WTC11 (cell line): ENCODE measurements at regions not wholly inside any gene's neighbourhood (a gene's known extent, or its start where the extent isn't known, plus 50 kb on each side); places are given as distances from the start of the nearest gene placed in this dataset.

Experiments used
- ATAC-seq: fragments of 200-7000 bp; cut with Tn5 transposase; 2 replicates; pipeline ENCODE4 v1.10.0; 2021; ENCODE audit warnings: mild to moderate bottlenecking, moderate library complexity
- CTCF ChIA-PET: fragments of 300-600 bp; sonication (Branson Sonifier 250); formaldehyde crosslinking; loops from one replicate; lab custom pipeline; 2021; ENCODE audit warnings: antibody characterized with exemption; lab: Charles Lee
- POLR2A ChIA-PET: fragments of 350-600 bp; sonication (Branson Sonifier 250); formaldehyde crosslinking; loops from one replicate; lab custom pipeline; 2021; ENCODE audit warnings: antibody characterized with exemption; lab: Charles Lee
- DNase-seq: peaks from one replicate; pipeline ENCODE4 v3.0.0; 2021; ENCODE audit warnings: low spot score
- H3K27ac Mint-ChIP-seq: 2 replicates; pipeline ENCODE4 v1.8.0; 2021; ENCODE audit warnings: mixed read lengths
- H3K27me3 Mint-ChIP-seq: 2 replicates; pipeline ENCODE4 v1.8.0; 2021; ENCODE audit warnings: low read depth, mild to moderate bottlenecking, moderate library complexity, mixed read lengths
- H3K36me3 Mint-ChIP-seq: 2 replicates; pipeline ENCODE4 v1.8.0; 2021; ENCODE audit warnings: mixed read lengths
- H3K4me1 Mint-ChIP-seq: 2 replicates; pipeline ENCODE4 v1.8.0; 2022; ENCODE audit warnings: mixed read lengths
- H3K4me3 Mint-ChIP-seq: 2 replicates; pipeline ENCODE4 v1.8.0; 2021; ENCODE audit warnings: mild to moderate bottlenecking, moderate library complexity, mixed read lengths
- H3K9me3 Mint-ChIP-seq: 2 replicates; pipeline ENCODE4 v1.8.0; 2021; ENCODE audit warnings: mixed read lengths
- ESRRA ChIP-seq: sonication (generic); formaldehyde crosslinking; IDR thresholded peaks from 2 replicates; pipeline ENCODE4 v1.8.1; 2022; ENCODE audit warnings: mild to moderate bottlenecking, missing genetic modification reagents, borderline replicate concordance
- FOXJ3 ChIP-seq: sonication (generic); formaldehyde crosslinking; IDR thresholded peaks from 2 replicates; pipeline ENCODE4 v1.9.0; 2021; ENCODE audit warnings: missing genetic modification reagents, mild to moderate bottlenecking, borderline replicate concordance
- JUN ChIP-seq: sonication (generic); formaldehyde crosslinking; IDR thresholded peaks from 2 replicates; pipeline ENCODE4 v1.8.0; 2023; ENCODE audit warnings: mild to moderate bottlenecking, missing genetic modification reagents
- NFATC4 ChIP-seq: fragments of 250-450 bp; sonication (Bioruptor Pico); IDR thresholded peaks from 2 replicates; pipeline ENCODE4 v1.9.0; 2021; ENCODE audit warnings: mild to moderate bottlenecking
- TCF7 ChIP-seq: sonication (generic); formaldehyde crosslinking; IDR thresholded peaks from 2 replicates; pipeline ENCODE4 v1.8.0; 2022; ENCODE audit warnings: mild to moderate bottlenecking, low read depth, missing genetic modification reagents, moderate library complexity
- TEAD1 ChIP-seq: sonication (generic); formaldehyde crosslinking; IDR thresholded peaks from 2 replicates; pipeline ENCODE4 v1.8.0; 2022; ENCODE audit warnings: mild to moderate bottlenecking, missing genetic modification reagents
- TF ChIP-seq, protein P1 (sequence below): sonication (generic); formaldehyde crosslinking; IDR thresholded peaks from 2 replicates; pipeline ENCODE4 v1.8.1; 2023; ENCODE audit warnings: mild to moderate bottlenecking, missing genetic modification reagents
- TF ChIP-seq, protein P2 (sequence below): sonication (generic); formaldehyde crosslinking; IDR thresholded peaks from 2 replicates; pipeline ENCODE4 v1.8.0; 2023; ENCODE audit warnings: missing genetic modification reagents
- TF ChIP-seq, protein P3 (sequence below): sonication (generic); formaldehyde crosslinking; conservative IDR thresholded peaks from 2 replicates; pipeline ENCODE4 v1.8.1; 2022; ENCODE audit warnings: mild to moderate bottlenecking, missing genetic modification reagents
- TF ChIP-seq, protein P4 (sequence below): fragments of 250-450 bp; sonication (Bioruptor Pico); IDR thresholded peaks from 2 replicates; pipeline ENCODE4 v1.9.0; 2021; ENCODE audit warnings: mild to moderate bottlenecking
- TF ChIP-seq, protein P5 (sequence below): fragments of 250-450 bp; sonication (Bioruptor Pico); IDR thresholded peaks from 2 replicates; pipeline ENCODE4 v1.9.0; 2021; ENCODE audit warnings: mild to moderate bottlenecking, borderline replicate concordance
- TF ChIP-seq, protein P6 (sequence below): fragments of 250-450 bp; sonication (Bioruptor Pico); IDR thresholded peaks from 2 replicates; pipeline ENCODE4 v1.8.0; 2021; ENCODE audit warnings: mild to moderate bottlenecking
- TF ChIP-seq, protein P7 (sequence below): sonication (generic); formaldehyde crosslinking; IDR thresholded peaks from 2 replicates; pipeline ENCODE4 v1.8.1; 2022; ENCODE audit warnings: mild to moderate bottlenecking, moderate library complexity, missing genetic modification reagents

DNA sequence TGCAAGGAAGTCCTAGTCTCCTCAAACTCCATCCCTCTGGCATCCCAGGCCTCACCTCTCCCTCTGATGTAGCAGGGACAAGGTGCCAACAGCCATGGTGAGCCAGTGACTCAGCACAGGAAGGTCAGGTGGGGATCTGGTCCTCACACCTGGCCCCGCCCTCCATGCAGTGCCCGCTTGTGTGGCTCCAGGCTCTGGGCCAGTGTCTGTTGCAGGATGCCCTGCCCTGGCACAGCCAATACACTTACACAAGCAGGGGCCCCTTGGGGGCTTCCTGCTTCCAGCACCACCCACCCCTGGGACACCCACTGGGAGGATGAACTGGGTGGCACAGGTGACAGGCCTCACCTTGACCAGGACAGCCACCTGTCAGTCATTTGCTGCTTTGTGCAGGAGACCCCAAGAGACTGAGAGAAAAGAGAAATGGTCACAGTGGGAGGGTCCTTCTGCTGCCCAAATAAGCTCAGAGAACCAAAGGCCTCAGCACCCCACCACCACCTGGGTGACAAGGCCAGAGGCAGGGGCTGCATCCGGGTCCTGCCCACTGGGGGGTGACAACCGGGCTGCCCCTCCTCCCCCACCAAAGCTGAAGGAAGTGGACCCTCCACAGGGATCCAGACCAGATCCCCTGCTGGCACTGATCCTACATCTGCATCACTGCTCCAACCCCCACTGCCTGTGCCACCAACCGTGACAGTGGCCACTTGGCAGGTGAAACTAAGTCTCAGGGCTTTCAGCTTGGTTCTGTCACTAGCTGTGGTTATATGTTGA is 658.8 kb upstream of the DEFB115 start (continued):
- TF ChIP-seq, protein P1, sequence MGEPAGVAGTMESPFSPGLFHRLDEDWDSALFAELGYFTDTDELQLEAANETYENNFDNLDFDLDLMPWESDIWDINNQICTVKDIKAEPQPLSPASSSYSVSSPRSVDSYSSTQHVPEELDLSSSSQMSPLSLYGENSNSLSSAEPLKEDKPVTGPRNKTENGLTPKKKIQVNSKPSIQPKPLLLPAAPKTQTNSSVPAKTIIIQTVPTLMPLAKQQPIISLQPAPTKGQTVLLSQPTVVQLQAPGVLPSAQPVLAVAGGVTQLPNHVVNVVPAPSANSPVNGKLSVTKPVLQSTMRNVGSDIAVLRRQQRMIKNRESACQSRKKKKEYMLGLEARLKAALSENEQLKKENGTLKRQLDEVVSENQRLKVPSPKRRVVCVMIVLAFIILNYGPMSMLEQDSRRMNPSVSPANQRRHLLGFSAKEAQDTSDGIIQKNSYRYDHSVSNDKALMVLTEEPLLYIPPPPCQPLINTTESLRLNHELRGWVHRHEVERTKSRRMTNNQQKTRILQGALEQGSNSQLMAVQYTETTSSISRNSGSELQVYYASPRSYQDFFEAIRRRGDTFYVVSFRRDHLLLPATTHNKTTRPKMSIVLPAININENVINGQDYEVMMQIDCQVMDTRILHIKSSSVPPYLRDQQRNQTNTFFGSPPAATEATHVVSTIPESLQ (CRISPR knock-in tag), result no peak
- TF ChIP-seq, protein P2, sequence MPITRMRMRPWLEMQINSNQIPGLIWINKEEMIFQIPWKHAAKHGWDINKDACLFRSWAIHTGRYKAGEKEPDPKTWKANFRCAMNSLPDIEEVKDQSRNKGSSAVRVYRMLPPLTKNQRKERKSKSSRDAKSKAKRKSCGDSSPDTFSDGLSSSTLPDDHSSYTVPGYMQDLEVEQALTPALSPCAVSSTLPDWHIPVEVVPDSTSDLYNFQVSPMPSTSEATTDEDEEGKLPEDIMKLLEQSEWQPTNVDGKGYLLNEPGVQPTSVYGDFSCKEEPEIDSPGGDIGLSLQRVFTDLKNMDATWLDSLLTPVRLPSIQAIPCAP (CRISPR knock-in tag), result no peak

DNA sequence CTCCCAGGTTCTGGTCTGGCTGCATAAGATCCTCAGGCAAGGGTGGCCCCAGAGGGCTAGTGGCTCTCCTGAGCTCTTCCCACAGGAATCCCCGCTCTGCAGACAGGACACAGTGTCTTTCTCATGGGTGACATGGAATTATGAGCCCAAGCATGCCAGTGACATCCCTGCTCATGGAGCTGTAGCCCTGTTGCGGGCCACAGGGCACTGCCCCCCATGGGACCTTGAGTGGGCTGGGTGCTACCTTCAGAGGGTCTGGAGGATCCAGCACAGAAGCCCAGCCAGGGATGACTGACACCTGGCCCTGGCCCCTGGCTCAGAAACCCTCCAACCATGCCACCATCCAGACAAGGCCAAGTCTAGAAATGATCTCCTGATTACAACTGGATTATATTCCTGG is 657.5 kb upstream of the DEFB115 start:
- no peak overlapping the region for H3K4me3 Mint-ChIP-seq
- no peak overlapping the region for H3K27ac Mint-ChIP-seq
- peaks cover 6% of the 10 kb centered on the region for H3K9me3 Mint-ChIP-seq
- no peak for ATAC-seq
- ChIA-PET CTCF (no interaction called here), POLR2A (no interaction called here)
- H3K27me3 Mint-ChIP-seq, result no peaks in the 10 kb centered on the region; the same call in 1 of the 2 replicates
- H3K4me1 Mint-ChIP-seq, result no peaks in the 10 kb centered on the region
- TF ChIP-seq, protein P3, sequence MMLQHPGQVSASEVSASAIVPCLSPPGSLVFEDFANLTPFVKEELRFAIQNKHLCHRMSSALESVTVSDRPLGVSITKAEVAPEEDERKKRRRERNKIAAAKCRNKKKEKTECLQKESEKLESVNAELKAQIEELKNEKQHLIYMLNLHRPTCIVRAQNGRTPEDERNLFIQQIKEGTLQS (CRISPR knock-in tag), result no peak
- no peak for TF ChIP-seq TEAD1
- no peak for TF ChIP-seq JUN
- TF ChIP-seq, protein P4, sequence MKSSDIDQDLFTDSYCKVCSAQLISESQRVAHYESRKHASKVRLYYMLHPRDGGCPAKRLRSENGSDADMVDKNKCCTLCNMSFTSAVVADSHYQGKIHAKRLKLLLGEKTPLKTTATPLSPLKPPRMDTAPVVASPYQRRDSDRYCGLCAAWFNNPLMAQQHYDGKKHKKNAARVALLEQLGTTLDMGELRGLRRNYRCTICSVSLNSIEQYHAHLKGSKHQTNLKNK (CRISPR knock-in tag), result no peak
- TF ChIP-seq ESRRA (CRISPR knock-in tag), result no peak
- no peak for TF ChIP-seq NFATC4 (CRISPR knock-in tag)
- TF ChIP-seq, protein P5, sequence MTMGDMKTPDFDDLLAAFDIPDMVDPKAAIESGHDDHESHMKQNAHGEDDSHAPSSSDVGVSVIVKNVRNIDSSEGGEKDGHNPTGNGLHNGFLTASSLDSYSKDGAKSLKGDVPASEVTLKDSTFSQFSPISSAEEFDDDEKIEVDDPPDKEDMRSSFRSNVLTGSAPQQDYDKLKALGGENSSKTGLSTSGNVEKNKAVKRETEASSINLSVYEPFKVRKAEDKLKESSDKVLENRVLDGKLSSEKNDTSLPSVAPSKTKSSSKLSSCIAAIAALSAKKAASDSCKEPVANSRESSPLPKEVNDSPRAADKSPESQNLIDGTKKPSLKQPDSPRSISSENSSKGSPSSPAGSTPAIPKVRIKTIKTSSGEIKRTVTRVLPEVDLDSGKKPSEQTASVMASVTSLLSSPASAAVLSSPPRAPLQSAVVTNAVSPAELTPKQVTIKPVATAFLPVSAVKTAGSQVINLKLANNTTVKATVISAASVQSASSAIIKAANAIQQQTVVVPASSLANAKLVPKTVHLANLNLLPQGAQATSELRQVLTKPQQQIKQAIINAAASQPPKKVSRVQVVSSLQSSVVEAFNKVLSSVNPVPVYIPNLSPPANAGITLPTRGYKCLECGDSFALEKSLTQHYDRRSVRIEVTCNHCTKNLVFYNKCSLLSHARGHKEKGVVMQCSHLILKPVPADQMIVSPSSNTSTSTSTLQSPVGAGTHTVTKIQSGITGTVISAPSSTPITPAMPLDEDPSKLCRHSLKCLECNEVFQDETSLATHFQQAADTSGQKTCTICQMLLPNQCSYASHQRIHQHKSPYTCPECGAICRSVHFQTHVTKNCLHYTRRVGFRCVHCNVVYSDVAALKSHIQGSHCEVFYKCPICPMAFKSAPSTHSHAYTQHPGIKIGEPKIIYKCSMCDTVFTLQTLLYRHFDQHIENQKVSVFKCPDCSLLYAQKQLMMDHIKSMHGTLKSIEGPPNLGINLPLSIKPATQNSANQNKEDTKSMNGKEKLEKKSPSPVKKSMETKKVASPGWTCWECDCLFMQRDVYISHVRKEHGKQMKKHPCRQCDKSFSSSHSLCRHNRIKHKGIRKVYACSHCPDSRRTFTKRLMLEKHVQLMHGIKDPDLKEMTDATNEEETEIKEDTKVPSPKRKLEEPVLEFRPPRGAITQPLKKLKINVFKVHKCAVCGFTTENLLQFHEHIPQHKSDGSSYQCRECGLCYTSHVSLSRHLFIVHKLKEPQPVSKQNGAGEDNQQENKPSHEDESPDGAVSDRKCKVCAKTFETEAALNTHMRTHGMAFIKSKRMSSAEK (CRISPR knock-in tag), result no peak
- no peak for TF ChIP-seq TCF7 (CRISPR knock-in tag)
- no peak for TF ChIP-seq FOXJ3
- TF ChIP-seq, protein P6, sequence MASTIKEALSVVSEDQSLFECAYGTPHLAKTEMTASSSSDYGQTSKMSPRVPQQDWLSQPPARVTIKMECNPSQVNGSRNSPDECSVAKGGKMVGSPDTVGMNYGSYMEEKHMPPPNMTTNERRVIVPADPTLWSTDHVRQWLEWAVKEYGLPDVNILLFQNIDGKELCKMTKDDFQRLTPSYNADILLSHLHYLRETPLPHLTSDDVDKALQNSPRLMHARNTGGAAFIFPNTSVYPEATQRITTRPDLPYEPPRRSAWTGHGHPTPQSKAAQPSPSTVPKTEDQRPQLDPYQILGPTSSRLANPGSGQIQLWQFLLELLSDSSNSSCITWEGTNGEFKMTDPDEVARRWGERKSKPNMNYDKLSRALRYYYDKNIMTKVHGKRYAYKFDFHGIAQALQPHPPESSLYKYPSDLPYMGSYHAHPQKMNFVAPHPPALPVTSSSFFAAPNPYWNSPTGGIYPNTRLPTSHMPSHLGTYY (CRISPR knock-in tag), result no peak
- TF ChIP-seq, protein P7, sequence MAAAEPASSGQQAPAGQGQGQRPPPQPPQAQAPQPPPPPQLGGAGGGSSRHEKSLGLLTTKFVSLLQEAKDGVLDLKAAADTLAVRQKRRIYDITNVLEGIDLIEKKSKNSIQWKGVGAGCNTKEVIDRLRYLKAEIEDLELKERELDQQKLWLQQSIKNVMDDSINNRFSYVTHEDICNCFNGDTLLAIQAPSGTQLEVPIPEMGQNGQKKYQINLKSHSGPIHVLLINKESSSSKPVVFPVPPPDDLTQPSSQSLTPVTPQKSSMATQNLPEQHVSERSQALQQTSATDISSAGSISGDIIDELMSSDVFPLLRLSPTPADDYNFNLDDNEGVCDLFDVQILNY (CRISPR knock-in tag), result no peak
- TF ChIP-seq, all 79 proteins: peak for 0
- no peaks in the 10 kb centered on the region; the same call in 1 of the 2 replicates for H3K36me3 Mint-ChIP-seq
- no peak for DNase-seq
